T-helper 17 cell (primary cell): ENCODE measurements at regions not wholly inside any gene's neighbourhood (a gene's known extent, or its start where the extent isn't known, plus 50 kb on each side); places are given as distances from the start of the nearest gene placed in this dataset.
A peak's percentile ranks its signal among the peaks of the same experiment; 100 is the strongest.

Source experiments
- ATAC-seq: fragments of 150-1000 bp; cut with Tn5 transposase; 2 replicates; pipeline ENCODE4 v1.10.0; 2021; ENCODE audit warnings: mild to moderate bottlenecking, moderate library complexity
- DNase-seq, 3 donors: peaks; one replicate each; pipeline versions ENCODE4 v3.0.0 to v3.0.0-alpha.2; 2020 to 2021
- H3K9me3 ChIP-seq: one replicate; pipeline ENCODE4 v1.7.0; 2013; ENCODE audit warnings: low read length, mild to moderate bottlenecking; ENCODE audit not compliant: control insufficient read depth, poor library complexity, severe bottlenecking
- H3K27ac Mint-ChIP-seq: one replicate; pipeline ENCODE4 v1.8.0; 2022; ENCODE audit warnings: mild to moderate bottlenecking, moderate library complexity, mixed read lengths
- H3K27me3 Mint-ChIP-seq: one replicate; pipeline ENCODE4 v1.8.0; 2022; ENCODE audit warnings: mixed read lengths
- H3K36me3 Mint-ChIP-seq: one replicate; pipeline ENCODE4 v1.8.0; 2022; ENCODE audit warnings: low read depth, mixed read lengths
- H3K4me1 Mint-ChIP-seq: one replicate; pipeline ENCODE4 v1.8.0; 2022; ENCODE audit warnings: mild to moderate bottlenecking, mixed read lengths
- H3K4me3 Mint-ChIP-seq: one replicate; pipeline ENCODE4 v1.8.0; 2022; ENCODE audit warnings: mild to moderate bottlenecking, moderate library complexity, mixed read lengths

- Mint-ChIP-seq H3K4me3 (no peak overlapping the region), H3K4me1 (peaks cover 2% of the 10 kb centered on the region)
- H3K9me3 ChIP-seq, result no peaks in the 10 kb centered on the region
Measured at GRCh38 chr3:72488738-72489035, 359.6 kb downstream of the SHQ1 start.

GRCh38 chr3:72487946-72488737, 360.1 kb downstream of the SHQ1 start:
- DNase-seq (no peak), ATAC-seq (no peak)
- H3K9me3 ChIP-seq, result no peaks in the 10 kb centered on the region
- Mint-ChIP-seq H3K36me3 (no peaks in the 10 kb centered on the region), H3K4me1 (peaks cover 2% of the 10 kb centered on the region), H3K27ac (no peak overlapping the region), H3K27me3 (peaks cover 7% of the 10 kb centered on the region), H3K4me3 (no peak overlapping the region)

More at GRCh38 chr3:72488738-72489035, 359.6 kb downstream of the SHQ1 start:
- no peak for ATAC-seq
- no peaks in the 10 kb centered on the region for H3K36me3 Mint-ChIP-seq
- H3K27me3 Mint-ChIP-seq, result peaks cover 7% of the 10 kb centered on the region
- DNase-seq, result no peak
- H3K27ac Mint-ChIP-seq, result no peak overlapping the region

GRCh38 chr3:72487078-72487765, 361.0 kb downstream of the SHQ1 start:
- H3K4me3 Mint-ChIP-seq, result no peak overlapping the region
- H3K36me3 Mint-ChIP-seq, result no peaks in the 10 kb centered on the region
- peaks cover 7% of the 10 kb centered on the region for H3K4me1 Mint-ChIP-seq
- H3K27me3 Mint-ChIP-seq, result peaks cover 7% of the 10 kb centered on the region
- H3K27ac Mint-ChIP-seq, result peak overlapping the region; percentile 24
- ATAC-seq (no peak), DNase-seq (no peak)
- H3K9me3 ChIP-seq, result no peaks in the 10 kb centered on the region

GRCh38 chr3:72485641-72486040, 362.6 kb downstream of the SHQ1 start:
- peaks cover 7% of the 10 kb centered on the region for H3K27me3 Mint-ChIP-seq
- no peak overlapping the region for H3K27ac Mint-ChIP-seq
- no peaks in the 10 kb centered on the region for H3K36me3 Mint-ChIP-seq
- peaks cover 7% of the 10 kb centered on the region for H3K4me1 Mint-ChIP-seq
- no peak overlapping the region for H3K4me3 Mint-ChIP-seq
- no peak for ATAC-seq
- no peaks in the 10 kb centered on the region for H3K9me3 ChIP-seq
- no peak for DNase-seq

GRCh38 chr3:72483554-72484104, 364.6 kb downstream of the SHQ1 start:
- H3K27ac Mint-ChIP-seq, result peak overlapping the region; percentile 78
- peaks cover 7% of the 10 kb centered on the region for H3K27me3 Mint-ChIP-seq
- peaks cover 7% of the 10 kb centered on the region for H3K4me1 Mint-ChIP-seq

GRCh38 chr3:72482589-72483321, 365.5 kb downstream of the SHQ1 start:
- no peaks in the 10 kb centered on the region for H3K9me3 ChIP-seq
- no peaks in the 10 kb centered on the region for H3K36me3 Mint-ChIP-seq
- H3K4me3 Mint-ChIP-seq, result peak overlapping the region; percentile 86
- DNase-seq (peak in 2 of 3 donors; percentile 22 to 31), ATAC-seq (peak; percentile 83)
- H3K4me1 Mint-ChIP-seq, result peaks cover 5% of the 10 kb centered on the region
- peaks cover 7% of the 10 kb centered on the region for H3K27me3 Mint-ChIP-seq
- peak overlapping the region; percentile 78 for H3K27ac Mint-ChIP-seq

More at GRCh38 chr3:72483554-72484104, 364.6 kb downstream of the SHQ1 start:
- no peak for ATAC-seq
- H3K9me3 ChIP-seq, result no peaks in the 10 kb centered on the region
- no peak for DNase-seq
- no peak overlapping the region for H3K4me3 Mint-ChIP-seq
- no peaks in the 10 kb centered on the region for H3K36me3 Mint-ChIP-seq

GRCh38 chr3:72481542-72481941, 366.7 kb downstream of the SHQ1 start:
- no peak overlapping the region for H3K4me3 Mint-ChIP-seq
- peaks cover 5% of the 10 kb centered on the region for H3K4me1 Mint-ChIP-seq
- H3K9me3 ChIP-seq, result no peaks in the 10 kb centered on the region
- no peak for ATAC-seq
- DNase-seq, result no peak
- no peak overlapping the region for H3K27ac Mint-ChIP-seq
- H3K27me3 Mint-ChIP-seq, result peaks cover 7% of the 10 kb centered on the region
- H3K36me3 Mint-ChIP-seq, result no peaks in the 10 kb centered on the region

GRCh38 chr3:72480366-72480765, 367.9 kb downstream of the SHQ1 start:
- Mint-ChIP-seq H3K4me3 (no peak overlapping the region), H3K36me3 (no peaks in the 10 kb centered on the region), H3K27me3 (no peaks in the 10 kb centered on the region), H3K4me1 (peaks cover 5% of the 10 kb centered on the region), H3K27ac (no peak overlapping the region)
- DNase-seq, result no peak
- ATAC-seq, result no peak
- no peaks in the 10 kb centered on the region for H3K9me3 ChIP-seq

GRCh38 chr3:72479651-72480215, 368.5 kb downstream of the SHQ1 start:
- Mint-ChIP-seq H3K27me3 (no peaks in the 10 kb centered on the region), H3K36me3 (no peaks in the 10 kb centered on the region), H3K4me1 (peaks cover 7% of the 10 kb centered on the region), H3K27ac (no peak overlapping the region), H3K4me3 (no peak overlapping the region)
- H3K9me3 ChIP-seq, result no peaks in the 10 kb centered on the region
- DNase-seq, result no peak
- ATAC-seq, result no peak

- Mint-ChIP-seq H3K27ac (no peak overlapping the region), H3K4me1 (peaks cover 2% of the 10 kb centered on the region), H3K27me3 (no peaks in the 10 kb centered on the region), H3K4me3 (no peak overlapping the region), H3K36me3 (peaks cover 2% of the 10 kb centered on the region)
- ATAC-seq, result no peak
- no peaks in the 10 kb centered on the region for H3K9me3 ChIP-seq
- DNase-seq, result no peak
Measured at GRCh38 chr3:72476139-72476483, 372.1 kb downstream of the SHQ1 start.

- no peak overlapping the region for H3K4me3 Mint-ChIP-seq
- ATAC-seq (no peak), DNase-seq (no peak)
- no peak overlapping the region for H3K27ac Mint-ChIP-seq
- no peaks in the 10 kb centered on the region for H3K9me3 ChIP-seq
- H3K4me1 Mint-ChIP-seq, result peaks cover 2% of the 10 kb centered on the region
- H3K27me3 Mint-ChIP-seq, result no peaks in the 10 kb centered on the region
- peaks cover 2% of the 10 kb centered on the region for H3K36me3 Mint-ChIP-seq
Measured at GRCh38 chr3:72475258-72476138, 372.7 kb downstream of the SHQ1 start.

GRCh38 chr3:72474775-72475174, 373.5 kb downstream of the SHQ1 start:
- Mint-ChIP-seq H3K27ac (no peak overlapping the region), H3K36me3 (peaks cover 2% of the 10 kb centered on the region), H3K4me3 (no peak overlapping the region), H3K4me1 (peaks cover 2% of the 10 kb centered on the region), H3K27me3 (no peaks in the 10 kb centered on the region)
- no peaks in the 10 kb centered on the region for H3K9me3 ChIP-seq
- ATAC-seq, result no peak
- DNase-seq, result no peak
